ENCODE measurements at regions not wholly inside any gene's neighbourhood (a gene's known extent, or its start where the extent isn't known, plus 50 kb on each side); places are given as distances from the start of the nearest gene placed in this dataset.
"Not testable (repeated sequence)": the region's sequence is repeated elsewhere in the genome, so short reads cannot be mapped to it uniquely, and the experiment has no call there.

DNA sequence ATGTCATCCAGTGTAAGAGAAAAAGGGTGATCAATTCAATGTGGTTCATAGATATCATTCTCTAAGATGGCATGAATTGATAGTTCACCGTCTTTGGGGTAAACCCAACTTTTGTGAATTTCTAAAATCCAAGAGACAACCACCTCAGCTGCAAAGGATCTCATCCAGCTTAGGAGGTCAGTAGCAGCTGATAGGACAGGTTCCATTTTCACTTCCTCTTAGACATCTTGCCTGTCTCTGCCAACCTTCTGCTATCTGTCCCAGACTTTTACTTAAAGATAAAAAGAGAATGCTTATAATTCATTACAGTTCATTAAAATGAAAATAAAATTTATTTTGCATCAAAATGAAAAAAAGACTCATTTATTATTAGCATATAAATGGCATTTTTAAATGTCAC, 468.2 kb downstream of the XYLT1 start:
- H3K4me1 Mint-ChIP-seq: no peaks in the 10 kb centered on the region
- no peak overlapping the region for H3K27ac Mint-ChIP-seq
- H3K9me3 Mint-ChIP-seq: peaks cover 10% of the 10 kb centered on the region
- no peak for TF ChIP-seq CTCF (IDR thresholded peaks at IDR 0.05; ENCODE audit: unreplicated experiment in 3 of 3)
- no peaks in the 10 kb centered on the region for H3K36me3 Mint-ChIP-seq (ENCODE audit: low read depth)
- H3K27me3 Mint-ChIP-seq (ENCODE audit: low read depth): peaks cover 11% of the 10 kb centered on the region
- no peak overlapping the region for H3K4me3 Mint-ChIP-seq

GRCh38 chr16:17005963-17006362, 464.8 kb downstream of the XYLT1 start:
- H3K4me3 Mint-ChIP-seq; H3K27ac Mint-ChIP-seq; H3K9me3 Mint-ChIP-seq; H3K36me3 Mint-ChIP-seq (ENCODE audit: low read depth); H3K4me1 Mint-ChIP-seq: not testable (repeated sequence)
- peaks cover 13% of the 10 kb centered on the region for H3K27me3 Mint-ChIP-seq (ENCODE audit: low read depth)

- Mint-ChIP-seq H3K36me3 (ENCODE audit: low read depth) (no peaks in the 10 kb centered on the region), H3K27me3 (ENCODE audit: low read depth) (peaks cover 15% of the 10 kb centered on the region), H3K4me1 (peaks cover 5% of the 10 kb centered on the region), H3K4me3 (no peak overlapping the region), H3K27ac (no peak overlapping the region), H3K9me3 (peaks cover 4% of the 10 kb centered on the region)
- no peak for TF ChIP-seq CTCF (IDR thresholded peaks at IDR 0.05; ENCODE audit: unreplicated experiment in 3 of 3)
Measured at GRCh38 chr16:17011712-17012111, 459.0 kb downstream of the XYLT1 start.

- TF ChIP-seq CTCF (IDR thresholded peaks at IDR 0.05; ENCODE audit: unreplicated experiment in 3 of 3): no peak
- Mint-ChIP-seq H3K27me3 (ENCODE audit: low read depth) (peaks cover 15% of the 10 kb centered on the region), H3K36me3 (ENCODE audit: low read depth) (no peaks in the 10 kb centered on the region), H3K9me3 (peaks cover 10% of the 10 kb centered on the region), H3K4me1 (peaks cover 5% of the 10 kb centered on the region), H3K27ac (no peak overlapping the region), H3K4me3 (no peak overlapping the region)
Measured at GRCh38 chr16:17013038-17013437, 457.7 kb downstream of the XYLT1 start.

DNA sequence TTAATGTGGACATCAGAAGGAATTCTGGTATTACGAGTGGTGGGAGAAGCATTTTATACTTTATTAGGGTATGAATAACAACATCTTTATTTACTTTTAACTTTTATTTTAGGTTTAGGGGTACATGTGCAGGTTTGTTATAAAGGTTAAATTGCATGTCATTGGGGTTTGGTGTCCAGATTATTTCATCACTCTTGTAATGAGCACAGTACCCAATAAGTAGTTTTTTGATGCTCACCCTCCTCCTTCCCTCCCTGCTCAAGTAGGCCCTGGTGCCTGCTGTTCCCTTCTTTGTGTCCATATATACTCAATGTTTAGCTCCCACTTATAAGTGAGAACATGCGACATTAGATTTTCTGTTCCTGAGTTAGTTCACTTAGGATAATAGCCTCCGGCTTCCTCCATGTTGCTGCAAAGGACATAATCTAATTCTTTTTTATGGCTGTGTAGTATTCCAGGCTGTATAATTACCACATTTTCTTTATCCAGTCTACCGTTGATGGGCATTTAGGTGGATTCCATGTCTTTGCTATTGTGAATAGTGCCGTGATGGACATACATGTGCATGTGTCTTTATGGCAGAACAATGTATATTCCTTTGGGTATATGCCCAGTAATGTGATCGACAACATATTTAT, 456.2 kb downstream of the XYLT1 start:
- TF ChIP-seq CTCF (IDR thresholded peaks at IDR 0.05; ENCODE audit: unreplicated experiment in 3 of 3): no peak
- Mint-ChIP-seq H3K4me3 (no peak overlapping the region), H3K27ac (no peak overlapping the region), H3K4me1 (peaks cover 5% of the 10 kb centered on the region), H3K27me3 (ENCODE audit: low read depth) (peaks cover 6% of the 10 kb centered on the region), H3K9me3 (peaks cover 12% of the 10 kb centered on the region), H3K36me3 (ENCODE audit: low read depth) (no peaks in the 10 kb centered on the region)

DNA sequence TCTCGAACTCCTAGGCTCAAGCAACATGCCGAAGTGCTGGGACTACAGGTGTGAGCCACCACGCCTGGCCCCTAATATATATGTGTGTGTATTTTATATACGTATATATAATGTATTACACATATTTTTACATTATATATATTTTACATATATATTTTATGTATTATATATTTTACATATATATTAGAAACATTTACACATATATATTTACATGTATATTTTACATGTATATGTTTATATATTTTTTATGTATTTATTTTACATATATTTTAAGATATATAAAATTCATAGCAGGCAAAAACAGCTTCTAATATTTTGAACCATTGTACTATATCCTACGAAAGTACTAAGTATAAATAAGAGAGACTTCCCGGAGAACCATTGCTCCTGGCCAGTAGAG, 455.1 kb downstream of the XYLT1 start:
- H3K36me3 Mint-ChIP-seq (ENCODE audit: low read depth): no peaks in the 10 kb centered on the region
- H3K27me3 Mint-ChIP-seq (ENCODE audit: low read depth): peaks cover 6% of the 10 kb centered on the region
- H3K9me3 Mint-ChIP-seq: peaks cover 12% of the 10 kb centered on the region
- TF ChIP-seq CTCF (IDR thresholded peaks at IDR 0.05; ENCODE audit: unreplicated experiment in 3 of 3): no peak
- H3K27ac Mint-ChIP-seq: no peak overlapping the region
- H3K4me1 Mint-ChIP-seq: peaks cover 5% of the 10 kb centered on the region
- no peak overlapping the region for H3K4me3 Mint-ChIP-seq
